Endothelial cell (in vitro differentiated cells): ENCODE measurements at regions not wholly inside any gene's neighbourhood (a gene's known extent, or its start where the extent isn't known, plus 50 kb on each side); places are given as distances from the start of the nearest gene placed in this dataset.

Source experiments
- DNase-seq: peaks from one replicate; pipeline ENCODE4 v3.0.0; 2021; ENCODE audit warnings: low spot score
- H3K27ac Mint-ChIP-seq: one replicate; pipeline ENCODE4 v1.8.0; 2021; ENCODE audit warnings: mixed read lengths, inconsistent platforms; ENCODE audit not compliant: unreplicated experiment
- H3K27me3 Mint-ChIP-seq: one replicate; pipeline ENCODE4 v1.8.0; 2021; ENCODE audit warnings: mild to moderate bottlenecking, moderate library complexity, mixed read lengths, inconsistent platforms; ENCODE audit not compliant: unreplicated experiment
- H3K36me3 Mint-ChIP-seq: one replicate; pipeline ENCODE4 v1.8.0; 2021; ENCODE audit warnings: mild to moderate bottlenecking, low read depth, mixed read lengths, inconsistent platforms; ENCODE audit not compliant: unreplicated experiment
- H3K4me1 Mint-ChIP-seq: one replicate; pipeline ENCODE4 v1.8.0; 2021; ENCODE audit warnings: mild to moderate bottlenecking, mixed read lengths, inconsistent platforms; ENCODE audit not compliant: unreplicated experiment
- H3K4me3 Mint-ChIP-seq: one replicate; pipeline ENCODE4 v1.8.0; 2021; ENCODE audit warnings: mild to moderate bottlenecking, mixed read lengths, inconsistent platforms; ENCODE audit not compliant: unreplicated experiment
- H3K9me3 Mint-ChIP-seq: one replicate; pipeline ENCODE4 v1.8.0; 2021; ENCODE audit warnings: mixed read lengths, inconsistent platforms; ENCODE audit not compliant: unreplicated experiment
- TF ChIP-seq, protein P1 (sequence below): fragments of 200-600 bp; sonication (generic); IDR thresholded peaks from one replicate; pipeline ENCODE4 v1.5.0; 2021; ENCODE audit warnings: antibody characterized with exemption; ENCODE audit not compliant: unreplicated experiment

DNA sequence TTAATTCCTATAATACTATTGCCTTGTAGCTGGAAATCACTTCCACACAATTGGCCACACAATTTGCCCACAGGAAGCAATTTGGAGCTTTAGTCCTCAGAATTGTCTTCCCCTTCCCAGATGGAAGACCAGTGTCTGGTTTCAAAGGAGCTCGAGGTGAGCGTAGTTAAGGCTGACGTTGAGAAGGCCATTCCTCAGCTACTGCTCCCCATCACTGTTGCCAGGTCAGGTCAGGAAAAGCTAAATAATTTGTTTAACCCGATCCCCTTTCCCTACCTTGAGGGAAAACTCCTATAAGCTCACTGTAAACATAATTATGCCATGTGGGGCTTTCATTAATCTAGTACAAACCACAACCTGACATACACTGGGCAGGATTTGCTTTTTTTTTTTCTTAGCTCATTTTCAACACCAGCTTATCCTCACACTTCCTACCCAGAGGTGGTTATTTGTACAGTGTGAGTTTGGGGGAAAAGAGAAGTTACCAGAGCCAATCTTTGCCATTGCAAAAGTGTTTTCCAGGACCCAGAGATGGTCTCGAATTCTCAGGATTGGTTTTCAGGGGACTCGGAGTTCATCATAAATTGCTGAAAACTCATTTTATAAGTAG, 242.7 kb downstream of the CLIC5 start:
- no peak overlapping the region for H3K4me3 Mint-ChIP-seq
- no peaks in the 10 kb centered on the region for H3K27me3 Mint-ChIP-seq
- H3K36me3 Mint-ChIP-seq: no peaks in the 10 kb centered on the region
- H3K27ac Mint-ChIP-seq: no peak overlapping the region
- TF ChIP-seq, protein P1, sequence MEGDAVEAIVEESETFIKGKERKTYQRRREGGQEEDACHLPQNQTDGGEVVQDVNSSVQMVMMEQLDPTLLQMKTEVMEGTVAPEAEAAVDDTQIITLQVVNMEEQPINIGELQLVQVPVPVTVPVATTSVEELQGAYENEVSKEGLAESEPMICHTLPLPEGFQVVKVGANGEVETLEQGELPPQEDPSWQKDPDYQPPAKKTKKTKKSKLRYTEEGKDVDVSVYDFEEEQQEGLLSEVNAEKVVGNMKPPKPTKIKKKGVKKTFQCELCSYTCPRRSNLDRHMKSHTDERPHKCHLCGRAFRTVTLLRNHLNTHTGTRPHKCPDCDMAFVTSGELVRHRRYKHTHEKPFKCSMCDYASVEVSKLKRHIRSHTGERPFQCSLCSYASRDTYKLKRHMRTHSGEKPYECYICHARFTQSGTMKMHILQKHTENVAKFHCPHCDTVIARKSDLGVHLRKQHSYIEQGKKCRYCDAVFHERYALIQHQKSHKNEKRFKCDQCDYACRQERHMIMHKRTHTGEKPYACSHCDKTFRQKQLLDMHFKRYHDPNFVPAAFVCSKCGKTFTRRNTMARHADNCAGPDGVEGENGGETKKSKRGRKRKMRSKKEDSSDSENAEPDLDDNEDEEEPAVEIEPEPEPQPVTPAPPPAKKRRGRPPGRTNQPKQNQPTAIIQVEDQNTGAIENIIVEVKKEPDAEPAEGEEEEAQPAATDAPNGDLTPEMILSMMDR: no peak
- no peak for DNase-seq
- H3K9me3 Mint-ChIP-seq: no peaks in the 10 kb centered on the region
- H3K4me1 Mint-ChIP-seq: peaks cover 7% of the 10 kb centered on the region

DNA sequence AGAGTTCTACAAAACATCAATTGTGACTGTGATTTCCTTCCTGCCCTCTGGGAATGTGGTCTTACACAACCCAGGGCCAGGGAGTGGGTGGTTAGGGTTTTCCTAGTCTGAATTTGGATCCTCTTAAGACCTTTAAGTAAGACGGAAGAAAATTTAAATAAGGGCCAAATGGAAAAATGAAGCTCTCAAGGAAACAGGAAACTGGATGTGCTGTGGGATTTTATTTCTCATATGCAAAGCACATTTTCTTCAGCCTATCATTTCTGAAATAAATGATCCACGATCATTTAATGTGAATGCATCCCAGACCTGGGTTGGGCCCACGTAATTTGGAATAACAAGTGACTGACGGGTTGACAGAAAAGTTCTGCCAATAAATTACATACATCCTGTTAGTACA, 243.6 kb downstream of the CLIC5 start:
- no peak for DNase-seq
- H3K4me3 Mint-ChIP-seq: no peak overlapping the region
- peaks cover 7% of the 10 kb centered on the region for H3K4me1 Mint-ChIP-seq
- H3K27me3 Mint-ChIP-seq: no peaks in the 10 kb centered on the region
- no peak overlapping the region for H3K27ac Mint-ChIP-seq
- H3K9me3 Mint-ChIP-seq: no peaks in the 10 kb centered on the region
- H3K36me3 Mint-ChIP-seq: no peaks in the 10 kb centered on the region
- TF ChIP-seq, protein P1: no peak

DNA sequence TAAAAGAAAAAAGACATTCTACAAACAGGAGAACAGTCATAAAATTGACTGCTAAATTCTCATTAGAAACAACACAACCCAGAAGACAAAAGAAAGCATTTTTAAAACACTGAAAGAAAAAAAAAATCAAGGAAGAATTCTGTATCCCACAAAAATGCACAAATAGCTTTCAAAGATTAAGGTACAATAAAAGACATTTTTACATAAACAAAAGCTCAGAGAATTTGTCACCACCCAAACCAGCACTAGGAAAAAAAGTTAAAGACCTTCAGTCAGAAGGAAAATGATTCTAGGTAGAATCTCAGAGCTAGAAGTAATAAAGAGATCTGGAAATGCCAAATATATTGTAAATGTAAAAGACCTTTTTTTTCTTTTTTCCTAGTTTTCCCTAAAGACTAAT, 252.4 kb downstream of the CLIC5 start:
- no peaks in the 10 kb centered on the region for H3K36me3 Mint-ChIP-seq
- TF ChIP-seq, protein P1: no peak
- no peak overlapping the region for H3K27ac Mint-ChIP-seq
- no peak overlapping the region for H3K4me3 Mint-ChIP-seq
- H3K27me3 Mint-ChIP-seq: peaks cover 2% of the 10 kb centered on the region
- no peak for DNase-seq
- no peaks in the 10 kb centered on the region for H3K9me3 Mint-ChIP-seq
- no peaks in the 10 kb centered on the region for H3K4me1 Mint-ChIP-seq

DNA sequence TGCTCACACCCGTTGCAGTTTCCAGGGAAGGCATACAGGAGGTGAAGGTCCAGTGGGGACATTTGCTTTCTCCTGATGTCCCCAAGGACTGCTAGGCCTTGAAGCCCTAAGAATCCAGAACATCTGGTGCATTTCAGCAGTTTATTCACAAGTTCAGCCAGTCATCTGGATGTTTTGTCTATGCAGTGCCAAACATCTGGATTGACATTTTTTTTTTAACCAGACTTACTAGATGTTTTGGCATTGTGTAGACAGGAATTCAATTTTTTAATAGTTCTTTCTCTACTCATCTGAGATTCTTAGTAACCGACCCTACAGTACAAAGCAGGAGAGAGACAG, 256.2 kb downstream of the CLIC5 start:
- TF ChIP-seq, protein P1: no peak
- Mint-ChIP-seq H3K4me1 (no peaks in the 10 kb centered on the region), H3K36me3 (no peaks in the 10 kb centered on the region), H3K9me3 (no peaks in the 10 kb centered on the region), H3K4me3 (no peak overlapping the region), H3K27me3 (peaks cover 2% of the 10 kb centered on the region), H3K27ac (no peak overlapping the region)
- no peak for DNase-seq

DNA sequence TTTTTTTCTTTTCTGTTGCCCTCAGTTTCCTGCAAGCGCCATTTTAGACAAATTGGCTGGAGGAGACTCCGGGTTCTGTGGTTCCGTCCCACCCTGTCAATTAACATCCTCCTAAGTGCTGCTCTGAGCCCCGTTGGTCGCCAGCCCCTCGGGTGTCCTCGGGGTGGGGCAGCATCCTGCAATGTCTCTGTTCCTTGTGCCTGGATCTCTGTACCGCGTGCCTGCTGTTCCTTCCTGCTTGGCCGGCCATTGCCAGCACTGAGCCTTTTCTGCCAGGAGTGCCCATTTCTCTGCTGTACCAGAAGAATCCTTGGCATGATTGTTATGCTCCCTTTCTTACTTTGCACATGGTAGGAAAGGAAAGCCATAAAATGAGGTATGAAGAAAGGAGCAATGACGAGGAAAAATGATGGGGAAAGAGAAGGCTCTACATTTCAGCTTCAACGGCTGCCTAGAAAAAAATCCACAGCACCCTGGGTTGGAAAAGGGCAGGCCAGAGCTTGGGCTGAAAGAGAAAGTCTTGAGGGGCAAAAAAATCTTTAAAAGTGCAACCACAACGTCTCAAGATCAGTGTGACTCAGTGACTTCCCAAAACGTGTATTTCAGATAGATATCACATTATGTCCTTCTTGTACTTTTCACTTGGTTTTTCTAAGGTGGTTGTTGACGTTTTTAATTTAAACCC, 256.7 kb downstream of the CLIC5 start:
- TF ChIP-seq, protein P1: no peak
- H3K9me3 Mint-ChIP-seq: no peaks in the 10 kb centered on the region
- H3K36me3 Mint-ChIP-seq: no peaks in the 10 kb centered on the region
- H3K4me3 Mint-ChIP-seq: no peak overlapping the region
- H3K27ac Mint-ChIP-seq: no peak overlapping the region
- H3K4me1 Mint-ChIP-seq: no peaks in the 10 kb centered on the region
- DNase-seq: no peak
- H3K27me3 Mint-ChIP-seq: peaks cover 2% of the 10 kb centered on the region
